Activated T-helper 2 cell treated with anti-CD3 and anti-CD28 coated beads, Interferon-gamma antibody, Interleukin-2, Interleukin-4, amounts not matched to agents 10 μg/mL and 5 μg/mL and 100 μg/mL, durations not matched to agents 14 hours and 24 hours and 36 hours (primary cell): ENCODE measurements at regions not wholly inside any gene's neighbourhood (a gene's known extent, or its start where the extent isn't known, plus 50 kb on each side); places are given as distances from the start of the nearest gene placed in this dataset.

Experiments
- DNase-seq: peaks from one replicate; pipeline ENCODE4 v3.0.0; 2021; ENCODE audit warnings: low spot score
- H3K27ac Mint-ChIP-seq: one replicate; pipeline ENCODE4 v1.8.0; 2021; ENCODE audit warnings: mixed read lengths
- H3K27me3 Mint-ChIP-seq: one replicate; pipeline ENCODE4 v1.8.0; 2021; ENCODE audit warnings: low read depth, mixed read lengths
- H3K36me3 Mint-ChIP-seq: one replicate; pipeline ENCODE4 v1.8.0; 2021; ENCODE audit warnings: low read depth, mixed read lengths
- H3K4me1 Mint-ChIP-seq: one replicate; pipeline ENCODE4 v1.8.0; 2021; ENCODE audit warnings: low read depth, mixed read lengths
- H3K4me3 Mint-ChIP-seq: one replicate; pipeline ENCODE4 v1.8.0; 2021; ENCODE audit warnings: low read depth, mild to moderate bottlenecking, moderate library complexity, mixed read lengths
- H3K9me3 Mint-ChIP-seq: one replicate; pipeline ENCODE4 v1.8.0; 2021; ENCODE audit warnings: mixed read lengths
- intact Hi-C: fragments of 100-400 bp; cut with micrococcal nuclease; formaldehyde crosslinking; loops from one replicate; pipeline ENCODE4 v1.15.1; 2023

GRCh38 chr12:92027243-92027642 is 118.4 kb downstream of the BTG1 start:
- DNase-seq = no peak
- Mint-ChIP-seq H3K9me3 (no peaks in the 10 kb centered on the region), H3K27me3 (no peaks in the 10 kb centered on the region), H3K36me3 (peaks cover 18% of the 10 kb centered on the region), H3K4me1 (peaks cover 55% of the 10 kb centered on the region), H3K27ac (no peak overlapping the region), H3K4me3 (no peak overlapping the region)
- intact Hi-C loops = no loop called here

GRCh38 chr12:92025462-92026207 is 120.0 kb downstream of the BTG1 start:
- Mint-ChIP-seq H3K27me3 (no peaks in the 10 kb centered on the region), H3K27ac (no peak overlapping the region), H3K4me1 (peaks cover 49% of the 10 kb centered on the region), H3K36me3 (peaks cover 10% of the 10 kb centered on the region), H3K4me3 (no peak overlapping the region), H3K9me3 (no peaks in the 10 kb centered on the region)
- no peak for DNase-seq
- intact Hi-C loops = no loop called here

- DNase-seq = no peak
- Mint-ChIP-seq H3K27ac (no peak overlapping the region), H3K9me3 (peaks cover 9% of the 10 kb centered on the region), H3K4me3 (no peak overlapping the region), H3K27me3 (no peaks in the 10 kb centered on the region), H3K36me3 (peaks cover 15% of the 10 kb centered on the region), H3K4me1 (peaks cover 22% of the 10 kb centered on the region)
- intact Hi-C loops = no loop called here
Measured at GRCh38 chr12:92022093-92022492, 123.6 kb downstream of the BTG1 start.

GRCh38 chr12:92021666-92022035 is 124.0 kb downstream of the BTG1 start:
- peaks cover 14% of the 10 kb centered on the region for H3K9me3 Mint-ChIP-seq
- intact Hi-C loops = no loop called here
- H3K36me3 Mint-ChIP-seq = peaks cover 19% of the 10 kb centered on the region
- no peaks in the 10 kb centered on the region for H3K27me3 Mint-ChIP-seq
- no peak overlapping the region for H3K27ac Mint-ChIP-seq
- H3K4me3 Mint-ChIP-seq = no peak overlapping the region
- peaks cover 22% of the 10 kb centered on the region for H3K4me1 Mint-ChIP-seq
- no peak for DNase-seq

- peaks cover 19% of the 10 kb centered on the region for H3K4me1 Mint-ChIP-seq
- H3K27ac Mint-ChIP-seq = no peak overlapping the region
- DNase-seq = no peak
- no peaks in the 10 kb centered on the region for H3K27me3 Mint-ChIP-seq
- H3K36me3 Mint-ChIP-seq = peaks cover 21% of the 10 kb centered on the region
- intact Hi-C loops = no loop called here
- peaks cover 16% of the 10 kb centered on the region for H3K9me3 Mint-ChIP-seq
- H3K4me3 Mint-ChIP-seq = no peak overlapping the region
Measured at GRCh38 chr12:92020983-92021665, 124.5 kb downstream of the BTG1 start.

GRCh38 chr12:92019491-92020277 is 126.0 kb downstream of the BTG1 start:
- DNase-seq = no peak
- Mint-ChIP-seq H3K27me3 (no peaks in the 10 kb centered on the region), H3K4me3 (no peak overlapping the region), H3K27ac (no peak overlapping the region), H3K36me3 (peaks cover 25% of the 10 kb centered on the region), H3K9me3 (peaks cover 16% of the 10 kb centered on the region), H3K4me1 (peaks cover 11% of the 10 kb centered on the region)
- intact Hi-C loops = no loop called here

- peaks cover 15% of the 10 kb centered on the region for H3K36me3 Mint-ChIP-seq
- intact Hi-C loops = no loop called here
- peaks cover 11% of the 10 kb centered on the region for H3K9me3 Mint-ChIP-seq
Measured at GRCh38 chr12:92012691-92013090, 133.0 kb downstream of the BTG1 start.

GRCh38 chr12:92010853-92011701 is 134.6 kb downstream of the BTG1 start:
- H3K4me1 Mint-ChIP-seq = peaks cover 11% of the 10 kb centered on the region
- H3K36me3 Mint-ChIP-seq = peaks cover 4% of the 10 kb centered on the region
- H3K9me3 Mint-ChIP-seq = no peaks in the 10 kb centered on the region
- H3K27me3 Mint-ChIP-seq = no peaks in the 10 kb centered on the region
- no peak for DNase-seq
- intact Hi-C loops = no loop called here
- no peak overlapping the region for H3K4me3 Mint-ChIP-seq
- H3K27ac Mint-ChIP-seq = no peak overlapping the region

More at GRCh38 chr12:92012691-92013090, 133.0 kb downstream of the BTG1 start:
- H3K4me1 Mint-ChIP-seq = peaks cover 11% of the 10 kb centered on the region
- H3K4me3 Mint-ChIP-seq = no peak overlapping the region
- no peaks in the 10 kb centered on the region for H3K27me3 Mint-ChIP-seq
- no peak for DNase-seq
- H3K27ac Mint-ChIP-seq = no peak overlapping the region

GRCh38 chr12:92010368-92010767 is 135.3 kb downstream of the BTG1 start:
- intact Hi-C loops = no loop called here
- H3K4me3 Mint-ChIP-seq = no peak overlapping the region
- H3K27ac Mint-ChIP-seq = no peak overlapping the region
- H3K36me3 Mint-ChIP-seq = no peaks in the 10 kb centered on the region
- DNase-seq = no peak
- H3K9me3 Mint-ChIP-seq = no peaks in the 10 kb centered on the region
- peaks cover 11% of the 10 kb centered on the region for H3K4me1 Mint-ChIP-seq
- H3K27me3 Mint-ChIP-seq = no peaks in the 10 kb centered on the region

- Mint-ChIP-seq H3K4me1 (peaks cover 20% of the 10 kb centered on the region), H3K27me3 (no peaks in the 10 kb centered on the region), H3K36me3 (no peaks in the 10 kb centered on the region), H3K4me3 (no peak overlapping the region), H3K9me3 (no peaks in the 10 kb centered on the region), H3K27ac (no peak overlapping the region)
- intact Hi-C loops = no loop called here
- DNase-seq = no peak
Measured at GRCh38 chr12:92008345-92008744, 137.3 kb downstream of the BTG1 start.

GRCh38 chr12:92007787-92008186 is 137.9 kb downstream of the BTG1 start:
- Mint-ChIP-seq H3K27ac (no peak overlapping the region), H3K27me3 (no peaks in the 10 kb centered on the region), H3K4me3 (no peak overlapping the region), H3K9me3 (no peaks in the 10 kb centered on the region), H3K4me1 (peaks cover 23% of the 10 kb centered on the region), H3K36me3 (no peaks in the 10 kb centered on the region)
- no peak for DNase-seq
- intact Hi-C loops = no loop called here

GRCh38 chr12:92003701-92004100 is 141.9 kb downstream of the BTG1 start:
- Mint-ChIP-seq H3K9me3 (peaks cover 18% of the 10 kb centered on the region), H3K4me3 (no peak overlapping the region), H3K36me3 (peaks cover 18% of the 10 kb centered on the region), H3K27me3 (no peaks in the 10 kb centered on the region), H3K4me1 (peaks cover 34% of the 10 kb centered on the region), H3K27ac (no peak overlapping the region)
- intact Hi-C loops = no loop called here
- no peak for DNase-seq
